ENCODE measurements at regions not wholly inside any gene's neighbourhood (a gene's known extent, or its start where the extent isn't known, plus 50 kb on each side); places are given as distances from the start of the nearest gene placed in this dataset.

DNA sequence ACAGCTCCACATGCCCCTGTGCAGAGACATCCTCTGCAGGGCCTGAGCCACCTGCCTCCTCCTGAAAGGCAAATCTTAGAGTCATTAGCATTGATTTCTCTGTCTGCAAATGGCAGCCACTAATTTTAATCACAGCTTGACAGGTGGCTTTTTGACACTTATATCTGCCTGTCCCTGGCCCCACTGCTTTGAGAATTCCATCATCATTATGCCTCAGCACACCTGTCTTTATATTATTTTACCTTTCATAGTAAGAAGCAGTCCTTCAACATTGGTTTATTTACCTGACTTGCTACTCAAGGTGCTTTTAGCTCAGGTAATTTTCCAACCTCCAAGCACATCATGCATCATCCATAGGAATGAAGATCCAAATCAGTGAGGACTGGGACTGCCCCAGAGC lies 451.3 kb downstream of the MTRR start:
- no peak for DNase-seq (ENCODE audit: low read depth, low spot score)

DNA sequence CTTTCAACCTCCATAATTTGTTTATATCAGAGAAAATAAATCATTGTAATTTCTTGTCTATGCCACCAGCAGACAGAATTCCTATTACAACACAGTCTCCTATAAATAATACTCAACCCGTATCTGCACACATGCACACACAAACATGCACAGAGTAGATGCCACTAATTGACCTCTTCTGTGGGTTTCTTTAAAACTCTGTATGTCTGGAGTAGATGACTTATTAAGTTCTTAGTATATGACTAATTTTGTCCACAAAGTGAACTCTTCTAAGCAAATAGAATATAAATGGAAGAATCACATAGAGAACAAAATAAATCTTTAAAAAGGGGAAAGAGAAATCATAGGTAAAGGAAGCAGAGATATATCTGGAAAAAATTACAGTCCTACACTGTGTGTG lies 452.3 kb downstream of the MTRR start:
- DNase-seq (ENCODE audit: low read depth, low spot score): no peak

DNA sequence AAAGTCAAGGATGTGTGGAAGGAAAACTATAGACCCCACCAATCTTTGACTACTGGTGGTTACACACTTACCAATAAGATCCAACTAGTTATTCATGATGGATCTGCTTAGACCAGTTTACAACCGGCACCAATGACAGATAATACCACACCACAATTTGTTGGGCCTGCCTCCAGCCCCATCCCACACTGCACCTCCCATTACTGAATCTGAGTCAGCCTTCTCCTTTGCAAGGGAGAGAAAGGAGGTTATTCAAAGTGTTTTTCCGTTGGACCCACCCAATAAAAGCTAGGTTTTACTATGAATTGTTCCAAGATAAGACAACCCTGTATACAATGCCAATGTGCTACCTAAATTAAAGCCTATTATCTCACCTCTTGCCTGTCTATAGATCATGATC lies 453.5 kb downstream of the MTRR start:
- DNase-seq (ENCODE audit: low read depth, low spot score): no peak

DNA sequence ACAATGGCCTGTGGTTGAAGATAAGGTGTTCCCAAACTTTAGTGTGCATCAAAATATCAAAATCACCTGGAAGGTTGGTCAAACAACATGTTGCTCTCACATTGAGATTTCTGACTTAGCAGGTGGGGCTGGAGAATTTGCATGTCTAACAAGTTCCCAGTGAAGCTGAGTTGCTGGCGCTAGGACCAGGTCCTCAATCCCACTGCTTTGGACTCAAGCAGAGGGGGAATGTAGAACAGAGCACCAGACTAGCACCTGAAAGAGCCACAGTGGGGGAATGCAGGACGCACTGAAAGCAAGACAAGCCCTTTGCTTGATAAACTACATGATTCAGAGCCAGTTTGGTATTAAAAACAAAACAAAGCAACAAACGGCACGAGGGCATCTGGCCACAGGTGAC lies 458.1 kb downstream of the MTRR start:
- no peak for DNase-seq (ENCODE audit: low read depth, low spot score)

DNA sequence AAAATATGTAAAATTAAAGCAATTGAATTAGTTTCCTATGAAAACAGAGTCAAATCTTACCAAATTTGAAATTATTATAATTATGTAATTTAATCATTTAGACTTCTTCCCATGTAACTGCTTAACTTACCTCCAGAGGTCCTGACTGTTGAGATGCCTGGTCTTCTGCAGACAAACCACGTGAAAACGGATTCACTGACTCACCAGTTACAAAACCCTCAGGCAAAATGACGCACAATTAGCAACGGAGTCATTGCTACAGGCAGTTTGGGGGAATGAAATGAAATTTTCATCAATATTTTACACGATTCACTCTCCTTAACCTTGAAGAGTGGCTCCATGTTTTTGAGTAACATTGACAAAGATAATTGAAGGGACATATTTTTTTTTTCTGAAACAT lies 460.8 kb downstream of the MTRR start:
- DNase-seq (ENCODE audit: low read depth, low spot score): no peak

DNA sequence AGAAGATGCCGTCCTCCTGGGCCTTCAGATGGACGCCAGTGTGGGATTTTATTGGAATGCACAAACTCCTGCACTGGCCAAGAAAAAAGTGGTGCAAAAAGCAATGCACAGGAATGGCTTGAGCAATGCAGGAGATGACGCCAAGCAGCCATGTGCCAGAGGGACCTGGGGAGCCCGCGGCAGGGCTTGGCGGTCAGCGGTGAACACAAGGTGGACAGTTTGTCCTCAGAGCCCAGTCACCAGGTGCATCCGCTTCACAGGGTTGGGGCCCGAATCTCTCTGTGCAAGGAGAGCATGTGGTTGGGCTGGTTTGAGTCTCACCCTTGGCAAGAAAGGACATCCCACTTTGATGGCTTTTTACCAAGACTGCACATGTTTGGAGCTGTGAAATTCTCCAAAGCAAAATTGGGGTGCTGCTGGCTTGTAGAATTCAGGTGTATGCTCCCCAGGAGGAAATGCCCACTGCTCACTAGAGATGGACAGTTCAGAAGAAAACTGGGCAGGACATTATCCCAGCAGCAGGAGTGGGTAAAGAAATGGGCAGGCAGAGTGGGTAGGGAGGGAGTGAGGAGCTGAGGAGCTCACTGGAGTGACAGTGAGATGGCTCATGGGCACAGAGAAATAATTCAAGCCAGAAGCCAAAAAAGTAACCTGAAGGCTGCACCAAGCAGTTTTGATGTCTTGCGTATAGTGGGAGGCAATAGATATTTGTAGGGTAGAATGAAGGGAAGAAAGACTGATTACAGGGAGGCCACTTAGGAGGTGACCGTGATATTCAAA lies 463.9 kb downstream of the MTRR start:
- DNase-seq (ENCODE audit: low read depth, low spot score): no peak

DNA sequence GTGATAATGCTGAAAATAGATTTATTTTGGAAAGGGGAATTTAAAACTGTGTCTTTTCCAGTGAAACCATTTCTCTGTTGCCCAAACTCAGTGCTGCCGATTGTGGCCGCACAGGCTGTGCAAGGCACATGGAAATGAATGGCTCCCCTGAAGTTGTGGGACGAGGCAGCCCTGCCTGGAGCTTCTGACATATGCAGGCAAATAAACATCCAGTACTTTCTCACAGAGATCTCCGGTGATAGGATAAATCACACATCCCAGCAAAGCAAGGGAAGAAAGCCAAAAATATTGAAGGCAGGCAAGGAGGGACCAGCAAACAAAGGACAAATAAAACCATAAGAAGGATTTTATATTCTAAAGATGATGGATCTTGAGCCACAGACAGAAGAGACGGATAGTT lies 464.5 kb downstream of the MTRR start:
- DNase-seq (ENCODE audit: low read depth, low spot score): no peak

DNA sequence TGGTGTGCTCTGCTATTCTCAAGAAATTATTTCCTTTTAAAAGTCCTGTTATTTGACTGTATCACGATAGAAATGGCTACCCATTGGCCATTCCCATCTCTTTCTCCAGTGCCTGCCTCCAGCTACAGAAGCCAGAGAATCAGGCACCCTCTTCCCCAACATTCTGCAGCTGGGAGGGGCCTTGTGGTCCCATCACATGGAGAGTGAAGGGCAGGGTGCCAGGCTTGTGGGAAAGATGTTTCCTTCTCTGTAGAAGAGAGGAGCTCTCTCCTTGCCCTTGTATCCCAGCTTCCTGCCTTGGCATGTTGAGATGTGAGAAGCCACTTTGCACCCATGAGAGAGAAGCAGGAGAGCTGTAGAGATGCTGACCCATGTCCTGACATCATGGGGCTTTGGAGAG lies 465.0 kb downstream of the MTRR start:
- DNase-seq (ENCODE audit: low read depth, low spot score): no peak

DNA sequence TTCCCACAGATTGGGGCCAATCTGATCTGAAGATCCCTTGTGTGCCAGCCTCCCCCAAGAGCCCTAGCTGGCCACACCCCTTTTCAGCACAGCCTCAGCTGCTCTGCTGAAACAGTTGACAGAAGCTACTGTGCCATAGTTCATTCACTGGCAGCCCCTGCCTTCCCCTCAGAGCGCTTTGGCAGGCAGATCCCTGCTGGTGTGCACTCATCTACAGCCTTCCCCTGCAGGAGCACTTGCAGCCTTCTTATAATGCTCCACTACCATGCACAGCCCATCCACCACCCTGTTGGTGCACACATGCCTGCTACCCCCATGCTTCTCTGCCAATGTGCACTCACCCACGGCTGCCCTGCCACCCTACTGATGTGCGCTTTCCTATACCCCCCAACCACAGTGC lies 471.3 kb downstream of the MTRR start:
- DNase-seq (ENCODE audit: low read depth, low spot score): no peak

DNA sequence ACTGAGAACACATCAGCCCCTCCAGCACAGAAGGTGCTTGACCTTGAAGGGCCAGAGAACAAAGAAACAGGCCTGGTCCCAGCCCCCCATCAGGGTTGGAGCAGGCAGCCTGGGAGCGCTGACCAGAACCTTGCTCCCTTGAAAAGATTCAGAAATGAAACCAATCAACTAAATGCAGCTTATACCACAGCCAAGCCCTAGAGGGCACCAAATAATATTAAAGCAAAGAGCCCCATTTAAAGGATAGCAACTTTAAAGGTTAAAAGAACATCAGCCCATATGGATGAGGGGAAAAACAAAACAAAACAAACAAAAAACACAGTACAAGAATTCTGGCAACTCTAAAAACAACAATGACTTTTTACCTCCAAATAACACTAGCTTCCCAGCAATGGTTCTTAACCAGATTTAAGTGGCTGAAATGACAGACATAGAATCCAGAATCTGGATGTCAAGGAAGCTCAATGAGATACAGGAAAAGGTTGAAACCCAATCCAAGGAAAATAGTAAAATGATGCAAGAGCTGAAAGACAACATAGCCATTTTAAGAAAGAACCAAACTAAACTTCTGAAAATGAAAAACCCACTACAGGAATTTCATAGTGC lies 471.9 kb downstream of the MTRR start:
- DNase-seq (ENCODE audit: low read depth, low spot score): no peak

DNA sequence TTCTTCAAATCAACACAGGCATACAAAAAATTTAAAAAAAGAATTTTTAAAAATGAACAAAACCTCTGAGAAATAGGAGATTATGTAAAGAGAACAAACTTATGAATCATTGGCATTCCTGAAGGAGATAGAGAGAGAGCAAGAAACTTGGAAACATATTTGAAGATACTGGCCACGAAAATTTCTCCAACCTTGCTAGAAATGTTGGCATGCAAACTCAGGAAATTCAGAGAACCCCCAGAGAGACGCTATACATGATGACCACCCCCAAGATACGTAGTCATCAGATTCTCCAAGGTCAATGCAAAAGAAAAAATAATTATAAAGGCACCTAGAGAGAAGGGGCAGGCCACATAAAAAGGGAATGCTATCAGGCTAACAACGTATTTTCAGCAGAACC lies 472.5 kb downstream of the MTRR start:
- no peak for DNase-seq (ENCODE audit: low read depth, low spot score)

DNA sequence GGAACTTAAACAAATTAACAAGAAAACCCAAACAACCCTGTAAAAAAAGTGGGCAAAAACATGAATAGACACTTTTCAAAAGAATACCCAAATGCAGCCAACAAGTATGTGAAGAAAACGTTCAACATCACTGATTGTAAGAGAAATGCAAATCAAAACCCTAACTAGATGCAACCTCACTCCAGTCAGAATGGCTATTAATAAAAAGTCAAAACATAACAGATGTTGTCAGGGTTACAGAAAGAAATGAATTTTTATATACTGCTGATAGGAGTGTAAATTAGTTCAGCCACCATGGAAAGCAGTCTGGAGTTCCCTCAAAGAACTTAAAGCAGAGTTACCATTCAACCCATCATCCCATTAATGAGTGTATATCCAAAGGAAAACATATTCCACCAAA lies 479.0 kb downstream of the MTRR start:
- no peak for DNase-seq (ENCODE audit: low read depth, low spot score)

DNA sequence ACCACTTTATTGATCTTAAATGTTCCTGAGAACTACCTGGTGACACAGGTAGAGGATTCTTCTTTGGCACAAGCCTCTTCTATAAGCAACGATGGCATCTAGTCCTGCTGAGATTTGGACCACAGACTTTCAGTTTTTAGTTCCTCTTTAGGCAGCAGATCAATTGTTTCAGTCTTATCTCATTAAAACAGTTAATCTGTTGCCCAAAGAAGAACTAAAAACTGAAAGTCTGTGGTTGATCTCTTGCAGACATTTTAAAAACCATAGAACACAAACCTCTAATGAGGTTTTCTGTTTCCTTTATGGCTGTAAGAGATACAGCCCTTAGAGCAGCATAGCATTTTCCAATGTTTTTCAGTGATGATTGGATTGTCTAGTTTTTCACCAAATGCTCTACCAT lies 480.9 kb downstream of the MTRR start:
- DNase-seq (ENCODE audit: low read depth, low spot score): no peak

DNA sequence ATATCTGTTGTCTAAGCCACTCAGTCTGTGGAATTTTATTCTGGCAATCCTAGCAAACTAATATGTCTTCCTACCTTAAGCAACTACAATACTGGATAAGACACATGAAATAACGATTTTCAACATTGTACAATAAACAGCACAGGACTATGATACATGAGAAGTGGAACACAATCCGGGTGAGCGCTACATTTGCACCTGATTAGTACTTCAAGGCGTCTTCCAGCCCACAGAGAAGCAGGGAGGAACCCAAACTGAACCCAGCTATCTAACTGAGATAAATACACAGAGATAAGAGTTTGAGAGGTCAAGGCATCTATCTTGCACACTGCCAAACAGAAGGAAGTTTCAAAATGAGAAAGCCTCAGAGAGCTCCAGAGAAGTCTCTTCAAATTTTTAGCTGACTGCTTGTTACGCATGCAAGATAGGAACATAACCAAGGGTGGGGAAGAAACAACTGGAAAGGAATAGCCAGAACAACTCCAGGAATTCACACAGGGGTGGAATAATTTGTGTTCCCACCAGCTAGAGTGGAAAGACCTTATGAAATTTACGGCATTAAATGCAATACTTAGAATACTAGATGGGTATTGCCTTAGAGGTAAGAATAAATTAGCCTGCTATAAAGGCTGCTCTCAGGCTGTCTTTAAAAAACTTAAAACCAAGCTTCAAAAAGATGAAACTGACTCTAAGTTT lies 481.8 kb downstream of the MTRR start:
- DNase-seq (ENCODE audit: low read depth, low spot score): no peak

DNA sequence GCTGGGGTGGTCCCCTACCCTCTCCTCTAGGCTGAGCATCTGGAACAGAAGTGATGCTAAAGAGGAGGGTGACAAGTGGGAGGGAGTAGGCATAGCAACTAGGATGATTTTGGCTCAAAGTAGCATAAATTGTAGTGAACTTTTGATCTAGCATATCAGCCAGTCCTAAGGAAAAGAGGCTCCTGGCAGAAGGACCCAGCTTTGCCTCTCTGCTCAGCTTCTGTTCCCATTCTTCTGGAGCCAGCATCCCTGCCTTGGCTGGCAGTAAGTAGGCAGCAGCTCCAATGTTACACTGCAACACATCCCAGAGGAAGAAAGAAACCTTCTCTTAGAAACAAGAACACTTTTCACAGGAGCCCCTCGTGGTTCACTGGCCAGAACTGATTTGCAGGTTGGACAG lies 487.0 kb downstream of the MTRR start:
- DNase-seq (ENCODE audit: low read depth, low spot score): no peak

DNA sequence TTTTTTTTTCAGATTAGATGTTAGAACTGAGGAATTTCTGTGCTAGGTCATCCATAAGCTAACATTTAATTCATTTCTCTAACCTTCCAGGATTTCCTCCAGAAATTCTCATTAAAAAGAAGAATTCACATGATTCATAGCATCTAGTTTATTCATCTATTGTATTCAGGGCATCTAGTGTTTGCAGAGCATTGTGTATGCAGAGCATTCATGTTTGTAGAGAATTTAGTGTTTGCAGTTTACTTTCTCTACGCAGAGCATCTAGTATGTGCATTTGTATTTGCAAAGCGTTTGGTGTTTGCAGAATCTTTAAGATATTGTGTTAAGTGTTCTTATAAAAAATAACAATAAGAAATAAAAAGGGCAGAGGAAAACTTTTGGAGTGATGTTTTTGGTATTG lies 491.1 kb downstream of the MTRR start:
- no peak for DNase-seq (ENCODE audit: low read depth, low spot score)

DNA sequence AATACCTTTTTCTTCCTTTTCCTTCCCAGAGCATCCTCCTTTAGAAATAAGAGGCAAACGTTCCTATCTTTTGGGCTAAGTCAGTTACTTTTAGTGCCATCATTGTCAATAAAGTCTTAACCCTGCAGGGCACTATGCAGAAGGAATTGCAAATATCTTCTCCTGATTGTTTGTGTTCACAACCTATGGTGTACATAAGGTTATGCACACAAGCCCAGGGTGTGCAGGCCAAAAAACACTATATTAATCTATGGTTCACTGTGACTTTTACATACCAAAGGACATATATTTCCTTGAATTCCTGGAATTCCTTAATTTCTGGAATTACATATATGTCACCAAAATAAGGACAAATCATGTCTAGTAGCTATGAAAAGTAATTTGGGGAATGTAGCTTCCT lies 493.5 kb downstream of the MTRR start:
- no peak for DNase-seq (ENCODE audit: low read depth, low spot score)

DNA sequence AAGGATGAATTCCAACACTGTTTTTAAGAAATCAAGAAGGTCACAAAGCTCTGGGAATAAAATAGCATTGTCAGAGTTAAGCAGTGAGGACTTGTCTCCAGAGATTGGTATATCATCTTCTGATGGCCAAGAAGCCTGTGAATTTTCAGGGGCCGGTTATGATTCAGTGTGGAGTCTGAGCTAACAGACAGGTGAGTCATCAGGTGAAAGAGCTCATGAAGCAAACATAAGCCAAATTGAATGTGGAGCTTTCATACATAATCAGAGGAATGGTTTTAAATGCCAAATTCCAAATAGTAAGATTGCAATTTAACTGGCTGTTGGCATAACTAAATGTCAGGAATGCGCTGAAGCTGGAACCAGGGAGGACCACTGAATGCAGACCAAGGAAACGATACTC lies 494.2 kb downstream of the MTRR start:
- no peak for DNase-seq (ENCODE audit: low read depth, low spot score)

DNA sequence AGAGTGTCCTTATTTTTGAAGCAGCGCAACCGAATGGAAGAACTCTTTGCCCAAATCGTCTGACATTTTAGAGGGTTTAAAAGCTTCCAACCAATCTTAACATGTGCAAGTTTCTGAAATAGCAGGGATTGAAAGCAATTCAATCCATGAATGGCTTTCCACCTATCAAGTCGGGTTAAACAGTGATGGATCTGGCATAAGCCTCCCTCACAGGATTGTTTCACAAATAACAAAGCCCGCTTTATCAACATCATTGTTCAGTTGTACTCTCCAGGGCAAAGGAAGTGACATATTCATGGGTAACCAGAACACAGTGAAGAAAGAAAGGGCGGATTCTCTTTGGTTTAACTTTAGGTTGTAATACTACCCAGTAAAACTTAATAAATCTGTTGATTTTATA lies 497.3 kb downstream of the MTRR start:
- DNase-seq (ENCODE audit: low read depth, low spot score): no peak

DNA sequence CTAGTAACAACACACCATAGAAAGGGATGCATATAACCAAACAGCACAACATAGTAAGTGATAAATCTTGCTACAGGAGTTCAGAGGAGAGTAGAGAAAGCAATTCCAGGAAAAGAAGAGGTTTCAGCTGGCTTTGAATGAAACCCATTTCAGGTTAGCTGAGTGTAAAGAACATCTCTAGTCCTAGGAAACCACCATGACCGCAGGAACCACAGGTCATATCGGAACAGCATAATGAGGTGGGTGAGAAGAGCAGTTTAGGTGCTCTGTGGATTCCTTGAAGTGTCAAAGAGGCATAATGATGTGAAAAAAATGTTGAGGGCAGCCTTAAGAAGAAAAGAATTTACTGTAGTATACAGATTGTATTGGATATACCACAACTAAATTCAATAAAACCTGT lies 507.5 kb downstream of the MTRR start:
- no peak for DNase-seq (ENCODE audit: low read depth, low spot score)

DNA sequence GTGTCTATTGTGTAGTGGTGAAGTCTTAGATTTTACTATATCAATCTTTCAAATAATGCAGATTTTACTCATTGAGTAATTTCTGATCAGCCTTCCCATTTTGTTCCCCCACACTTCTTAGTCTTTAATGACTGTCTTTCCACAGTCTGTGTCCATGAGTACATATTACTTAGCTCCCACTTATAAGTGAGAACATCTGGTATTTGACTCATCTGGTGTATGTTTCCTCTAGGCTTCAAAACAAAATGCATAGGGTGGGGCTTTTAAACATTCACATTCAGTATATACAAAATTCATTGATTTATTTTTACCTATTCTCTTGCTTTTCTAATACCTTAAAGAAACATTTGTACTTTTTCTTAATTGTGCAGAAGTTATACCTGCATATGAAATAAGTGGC lies 513.0 kb downstream of the MTRR start:
- DNase-seq (ENCODE audit: low read depth, low spot score): no peak

DNA sequence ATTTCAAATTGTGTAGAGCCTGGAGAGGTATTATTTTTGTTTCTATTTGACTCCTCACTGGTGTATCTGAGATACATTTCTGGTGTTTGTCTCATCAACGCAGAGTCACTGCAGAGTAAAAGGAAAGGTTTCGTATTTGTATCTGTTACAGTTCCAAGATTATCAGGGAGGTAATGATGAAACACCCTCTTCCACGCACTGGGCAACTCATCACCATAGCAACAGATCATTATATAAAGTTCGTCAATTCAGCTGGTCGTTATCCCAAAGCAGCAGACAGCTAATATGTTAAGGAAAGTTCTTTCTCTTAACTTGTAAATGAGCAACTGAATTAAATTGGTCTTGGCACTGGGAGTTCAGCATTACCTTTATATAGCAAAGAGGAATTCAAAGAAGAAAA lies 513.5 kb downstream of the MTRR start:
- DNase-seq (ENCODE audit: low read depth, low spot score): no peak

DNA sequence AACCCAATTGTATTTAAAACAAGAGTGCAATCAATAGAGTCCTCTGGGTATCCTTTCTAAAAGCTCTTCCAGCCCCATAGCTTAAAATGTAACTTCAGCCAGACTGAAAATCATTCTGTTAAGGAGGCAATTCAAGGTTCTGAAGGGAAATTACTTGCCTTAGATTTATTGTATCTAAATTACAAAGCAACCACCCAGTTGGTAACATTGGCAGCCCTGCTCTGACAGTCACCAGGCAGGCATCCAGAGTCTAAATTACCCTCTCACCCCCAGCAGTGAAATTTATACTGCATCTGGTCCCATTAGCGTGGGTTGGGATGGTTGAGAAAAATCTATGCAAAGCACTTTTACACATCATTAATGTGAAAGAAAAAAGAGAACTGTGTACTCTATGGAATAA lies 514.7 kb downstream of the MTRR start:
- no peak for DNase-seq (ENCODE audit: low read depth, low spot score)

Measured in ELF-1 (cell line).